GM21367 (cell line): ENCODE measurements at regions not wholly inside any gene's neighbourhood (a gene's known extent, or its start where the extent isn't known, plus 50 kb on each side); places are given as distances from the start of the nearest gene placed in this dataset.
"Not testable (repeated sequence)": the region's sequence is repeated elsewhere in the genome, so short reads cannot be mapped to it uniquely, and the experiment has no call there.

Experiments
- ATAC-seq: cut with Tn5 transposase; IDR thresholded peaks from one replicate; pipeline ENCODE4 v1.9.1; 2021; ENCODE audit not compliant: unreplicated experiment

GRCh38 chr4:112708772-112709171 lies 71.8 kb downstream of the LARP7 start:
- no peak for ATAC-seq

GRCh38 chr4:112714922-112715901 lies 78.3 kb downstream of the LARP7 start:
- ATAC-seq, result no peak

- ATAC-seq, result no peak
Observed at GRCh38 chr4:112717856-112718255, 80.9 kb downstream of the LARP7 start.

DNA sequence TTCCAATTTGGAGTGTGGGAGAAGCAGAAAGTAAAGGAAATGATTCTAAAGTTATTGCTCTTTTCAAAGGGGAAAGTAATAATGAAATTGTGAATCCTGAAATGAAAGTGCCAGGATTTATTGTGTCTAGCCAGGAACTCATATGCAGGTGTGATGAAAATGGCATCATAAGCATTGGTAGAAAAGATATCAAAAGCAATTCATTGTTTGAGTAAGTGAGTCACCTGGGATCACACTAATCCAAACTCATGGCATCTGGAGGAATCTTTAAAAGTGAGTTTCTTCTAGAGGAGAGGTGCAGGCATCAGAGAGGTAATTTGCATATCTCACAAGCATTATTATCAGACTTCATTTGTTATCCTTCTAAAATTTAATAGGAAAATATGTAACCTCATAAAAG lies 84.7 kb downstream of the LARP7 start:
- ATAC-seq, result no peak

- no peak for ATAC-seq
Observed at GRCh38 chr4:112726041-112726440, 89.1 kb downstream of the LARP7 start.

GRCh38 chr4:112727728-112728127 lies 90.8 kb downstream of the LARP7 start:
- ATAC-seq, result not testable (repeated sequence)

- no peak for ATAC-seq
Observed at GRCh38 chr4:112731715-112732114, 94.8 kb downstream of the LARP7 start.

DNA sequence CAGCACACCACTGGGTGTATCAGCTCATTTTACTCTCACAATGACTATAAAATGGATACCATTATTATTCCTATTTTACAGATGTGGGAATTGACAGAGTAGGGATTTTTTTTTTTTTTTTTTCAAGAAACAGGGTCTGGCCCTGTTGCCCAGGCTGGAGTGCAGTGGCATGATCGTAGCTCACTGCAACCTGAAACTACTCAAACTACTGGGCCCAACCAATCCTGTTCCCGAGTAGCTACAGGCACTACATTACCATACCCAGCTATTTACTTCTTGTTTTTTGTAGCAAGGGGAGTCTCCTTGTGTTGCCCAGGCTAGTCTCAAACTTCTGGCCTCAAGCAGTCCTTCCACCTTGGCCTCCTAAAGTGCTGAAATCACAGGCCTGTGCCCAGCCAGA lies 95.2 kb downstream of the LARP7 start:
- ATAC-seq, result no peak

- peak; percentile 81 for ATAC-seq
Observed at GRCh38 chr4:112735474-112735951, 98.6 kb downstream of the LARP7 start.

DNA sequence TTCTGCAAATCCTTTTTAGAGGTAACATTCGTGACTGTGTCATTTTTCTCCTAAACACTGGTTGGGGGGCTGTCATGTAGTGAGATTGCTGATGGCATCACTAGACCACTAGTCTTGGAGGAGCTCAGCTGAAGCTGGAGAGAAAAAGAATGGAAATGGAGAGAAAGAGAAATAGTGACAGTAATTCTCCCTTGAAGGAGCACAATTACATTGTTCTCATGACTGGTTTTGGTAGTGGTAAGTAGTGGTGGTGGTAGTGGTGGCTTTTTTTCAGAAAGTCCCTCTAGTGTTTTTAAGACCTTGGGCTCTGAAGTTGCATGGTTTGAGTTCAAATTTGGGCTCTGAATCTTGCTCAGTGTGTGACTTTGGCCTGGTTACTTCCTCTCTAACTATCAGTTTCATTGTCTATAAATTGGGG lies 99.8 kb downstream of the LARP7 start:
- peak; percentile 41 for ATAC-seq

DNA sequence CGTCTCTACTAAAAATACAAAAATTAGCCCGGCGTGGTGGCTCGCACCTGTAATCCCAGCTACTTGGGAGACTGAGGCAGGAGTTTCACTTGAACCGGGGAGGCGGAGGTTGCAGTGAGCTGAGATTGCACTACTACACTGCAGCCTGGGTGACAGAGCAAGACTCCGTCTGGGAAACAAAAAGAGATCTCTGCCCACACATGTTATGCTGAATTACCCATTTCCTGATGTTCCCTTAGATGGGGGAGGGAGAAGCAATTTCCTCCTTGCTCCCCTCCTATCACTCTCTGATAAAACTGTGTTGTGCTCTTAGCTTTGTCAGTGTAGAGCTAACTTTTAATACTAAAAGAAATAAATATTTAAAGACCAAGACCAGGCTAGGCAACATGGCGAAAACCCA lies 102.5 kb downstream of the LARP7 start:
- no peak for ATAC-seq

DNA sequence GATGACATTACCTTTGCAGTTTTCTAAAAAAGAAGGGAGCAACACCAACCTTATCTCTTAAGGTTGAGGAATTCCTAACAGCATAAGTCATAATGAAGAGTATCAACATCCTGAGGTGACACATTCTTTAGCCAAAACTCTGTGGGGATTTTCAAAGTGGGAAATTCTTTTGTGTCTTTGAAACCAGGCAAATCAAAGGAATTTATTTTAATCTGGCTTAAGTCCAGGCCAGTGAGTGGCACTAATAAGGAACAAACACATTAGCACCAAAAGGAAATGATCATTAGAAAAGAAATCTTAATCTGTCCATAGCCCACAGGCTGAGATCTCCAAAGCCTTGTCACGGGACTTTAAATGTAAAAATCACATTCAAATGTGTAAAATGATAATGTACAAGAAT lies 110.1 kb downstream of the LARP7 start:
- ATAC-seq, result no peak

GRCh38 chr4:112748352-112748878 lies 111.5 kb downstream of the LARP7 start:
- no peak for ATAC-seq

DNA sequence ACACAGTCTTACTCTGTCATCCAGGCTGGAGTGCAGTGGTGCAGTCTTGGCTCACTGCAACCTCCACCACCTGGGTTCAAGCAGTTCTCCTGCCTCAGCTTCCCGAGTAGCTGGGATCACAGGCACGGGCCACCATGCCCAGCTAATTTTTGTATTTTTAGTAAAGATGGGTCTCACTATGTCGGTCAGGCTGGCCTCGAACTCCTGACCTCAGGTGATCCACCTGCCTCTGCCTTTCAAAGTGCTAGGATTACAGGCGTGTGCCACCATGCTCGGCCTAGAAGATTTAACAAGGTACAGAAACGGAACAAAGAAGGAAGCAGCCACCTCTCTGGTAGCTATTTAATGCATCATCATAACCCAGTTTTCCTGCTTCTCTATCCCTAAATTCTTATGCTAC lies 113.8 kb downstream of the LARP7 start:
- not testable (repeated sequence) for ATAC-seq

- ATAC-seq, result no peak
Observed at GRCh38 chr4:112751447-112751846, 114.5 kb downstream of the LARP7 start.

- no peak for ATAC-seq
Observed at GRCh38 chr4:112752061-112752460, 115.1 kb downstream of the LARP7 start.

DNA sequence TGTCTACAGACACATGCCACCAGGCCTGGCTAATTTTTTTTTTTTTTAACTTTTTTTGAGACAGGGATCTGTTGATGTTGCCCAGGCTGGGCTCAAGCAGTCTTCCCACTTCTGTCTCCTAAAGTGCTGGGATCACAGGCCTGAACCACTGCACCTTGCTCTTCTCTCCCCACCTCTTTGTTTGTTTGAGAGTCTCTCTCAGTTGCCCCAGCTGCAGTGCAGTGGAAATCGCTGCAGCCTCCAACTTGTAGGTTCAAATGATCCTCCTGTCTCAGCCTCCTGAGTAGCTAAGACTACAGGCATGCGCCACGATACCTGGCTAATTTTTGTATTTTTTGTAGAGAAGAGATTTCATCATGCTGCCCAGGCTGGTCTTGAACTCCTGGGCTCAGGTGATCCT lies 115.6 kb downstream of the LARP7 start:
- ATAC-seq, result no peak

- no peak for ATAC-seq
Observed at GRCh38 chr4:112753333-112753732, 116.4 kb downstream of the LARP7 start.

GRCh38 chr4:112759313-112759712 lies 122.4 kb downstream of the LARP7 start:
- no peak for ATAC-seq

DNA sequence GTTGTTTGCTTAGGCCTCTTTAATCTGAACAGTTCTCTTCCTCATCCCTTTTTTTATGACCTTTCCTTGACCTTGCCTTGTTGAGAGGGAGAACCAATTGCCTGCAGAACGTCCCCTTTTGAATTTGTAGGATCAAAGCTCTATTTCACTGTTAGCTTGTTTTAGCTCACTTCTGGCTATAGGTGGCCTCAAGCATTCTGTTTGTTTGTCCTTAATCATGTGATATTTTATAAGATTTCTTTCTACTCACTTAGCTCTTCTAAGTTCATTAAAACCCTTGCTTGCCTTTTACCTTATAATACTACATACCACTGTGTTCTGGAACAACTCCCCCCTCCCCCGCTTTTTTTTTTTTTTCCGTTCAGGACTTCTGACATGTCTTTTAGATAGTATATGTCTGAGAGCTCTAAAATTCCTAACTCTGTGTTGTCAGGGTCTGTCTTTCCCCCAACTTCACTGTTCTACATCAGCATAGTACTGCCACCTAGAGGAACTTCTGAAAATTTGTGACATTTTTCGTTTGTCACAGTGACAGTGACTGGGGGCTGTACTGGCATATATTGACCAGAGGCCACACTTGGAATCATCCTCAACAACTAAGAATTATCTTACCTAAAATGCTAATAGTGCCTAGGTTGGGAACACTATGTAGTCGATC lies 128.5 kb downstream of the LARP7 start:
- no peak for ATAC-seq

DNA sequence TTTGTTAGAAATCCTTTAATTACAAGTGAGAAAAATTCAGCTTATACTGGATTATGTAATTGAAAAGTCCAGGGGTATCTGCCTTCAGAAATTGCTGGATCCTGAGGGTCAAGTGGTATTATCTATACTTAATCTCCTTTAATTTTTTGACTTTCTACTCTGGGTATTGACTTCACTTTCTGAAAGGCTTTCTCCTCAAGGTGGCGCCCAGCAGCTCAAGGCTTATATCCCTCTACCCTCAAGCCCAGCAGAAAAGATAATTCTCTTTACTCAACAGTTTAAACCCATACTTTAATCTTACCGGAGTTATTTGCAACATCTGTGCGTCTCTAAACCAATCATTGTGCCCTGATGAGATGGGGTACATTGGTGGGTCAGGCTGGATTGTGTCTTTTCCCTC lies 129.5 kb downstream of the LARP7 start:
- ATAC-seq, result no peak

DNA sequence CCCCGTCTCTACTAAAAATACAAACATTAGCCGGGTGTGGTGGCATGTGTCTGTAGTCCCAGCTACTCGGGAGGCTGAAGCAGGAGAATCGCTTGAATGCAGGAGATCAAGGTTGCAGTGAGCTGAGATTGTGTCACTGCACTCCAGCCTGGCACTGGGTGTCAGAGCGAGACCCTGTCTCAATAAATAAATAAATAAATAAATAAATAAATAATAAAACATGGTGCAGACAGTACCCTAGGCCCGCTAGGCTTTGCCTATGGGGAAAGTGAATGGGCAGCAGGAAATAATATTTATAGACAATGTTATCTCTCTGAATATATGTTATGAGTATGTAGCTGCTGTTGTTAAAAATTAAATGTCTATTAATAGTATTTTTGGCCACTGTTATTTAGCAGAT lies 130.4 kb downstream of the LARP7 start:
- no peak for ATAC-seq
